ENCODE measurements at regions not wholly inside any gene's neighbourhood (a gene's known extent, or its start where the extent isn't known, plus 50 kb on each side); places are given as distances from the start of the nearest gene placed in this dataset.

GRCh38 chr6:40668203-40668602 lies 81.0 kb upstream of the LRFN2 start:
- H3K4me2 ChIP-seq (ENCODE audit: insufficient read depth in 1 of 2, low read depth in 2 of 2, low read length in 2 of 2) = no peak overlapping the region

More at GRCh38 chr6:40668203-40668602, 81.0 kb upstream of the LRFN2 start:
- H2BK12ac ChIP-seq (ENCODE audit: low read depth, low read length) = no peak overlapping the region
- H3K27ac ChIP-seq (ENCODE audit: low read depth, low read length) = no peak overlapping the region
- no peaks in the 10 kb centered on the region for H3K4me1 ChIP-seq (replicated peaks in 1 of 4; ENCODE audit: control insufficient read depth in 3 of 4, insufficient read depth in 4 of 4, low read length in 3 of 4)
- H3K4ac ChIP-seq (replicated peaks; ENCODE audit: insufficient read length, low read depth, low read length) = no peak overlapping the region
- H3K9me3 ChIP-seq (ENCODE audit: insufficient read depth in 2 of 2, low read depth in 1 of 2, low read length in 1 of 2) = peaks cover 15 to 24% of the 10 kb centered on the region in 2 experiments
- H3K4me3 ChIP-seq (ENCODE audit: extremely low read depth in 1 of 4, insufficient read depth in 2 of 4, low read depth in 3 of 4, low read length in 4 of 4) = no peak overlapping the region
- H2BK20ac ChIP-seq (ENCODE audit: low read length) = no peak overlapping the region
- FAIRE-seq (no peak), DNase-seq (ENCODE audit: low read depth in 1 of 2, low spot score in 2 of 2) (no peak)
- no peaks in the 10 kb centered on the region for H4K20me1 ChIP-seq (replicated peaks in 1 of 2; ENCODE audit: control insufficient read depth in 1 of 2, insufficient read depth in 2 of 2, low read length in 2 of 2)
- H3K27me3 ChIP-seq (replicated peaks in 1 of 4; ENCODE audit: control insufficient read depth in 3 of 4, extremely low read depth in 1 of 4, insufficient read depth in 3 of 4, low read length in 3 of 4) = 0 out of 7 replicates have a peak, but pooled peaks cover 0 to 2% (median 0%) of the 10 kb centered on the region in 4 experiments
- no peaks in the 10 kb centered on the region for H3K79me1 ChIP-seq (ENCODE audit: low read depth, low read length)
- no peak overlapping the region for H4K91ac ChIP-seq (replicated peaks; ENCODE audit: insufficient read length, low read length)
- 92% methylated on average over 2 of the region's 2 CpGs; no CpG with 5 or more reads in 1 of the 2 experiments for WGBS, 2 experiments (ENCODE audit: extremely low coverage in 1 of 2, insufficient coverage in 1 of 2, insufficient read length in 1 of 2, insufficient replicate concordance in 2 of 2, low coverage in 1 of 2, low lambda C conversion rate in 2 of 2, missing lambda C conversion rate in 1 of 2)
- no peak overlapping the region; the same call in 1 of the 2 replicates for H4K8ac ChIP-seq (ENCODE audit: extremely low read depth, insufficient read depth, low read length)
- no peak overlapping the region for H3K56ac ChIP-seq (replicated peaks; ENCODE audit: insufficient read length, low read depth, low read length)
- H2BK5ac ChIP-seq (ENCODE audit: low read depth, low read length) = no peak overlapping the region
- H2AFZ ChIP-seq (ENCODE audit: low read length) = no peak overlapping the region
- no peak overlapping the region for H2BK120ac ChIP-seq (replicated peaks; ENCODE audit: low read depth, low read length)
- H4K5ac ChIP-seq (ENCODE audit: insufficient read length, low read depth, low read length) = no peak overlapping the region
- CTCF ChIA-PET (ENCODE audit: partially characterized antibody) = interaction anchor here (0.8 to 1.4 kb wide), 3 partner anchors 86 to 130 kb away, joined by 3 to 4 read pairs (median 3); no protein-coding TSS in a partner anchor
- H2BK15ac ChIP-seq (ENCODE audit: low read length) = no peak overlapping the region
- no peaks in the 10 kb centered on the region for H3K79me2 ChIP-seq (ENCODE audit: control insufficient read depth in 1 of 2, insufficient read depth in 2 of 2, low read length in 2 of 2)
- POLR2A ChIA-PET (ENCODE audit: partially characterized antibody) = no interaction called here
- H2AK5ac ChIP-seq (ENCODE audit: low read depth, low read length) = no peak overlapping the region
- H3K18ac ChIP-seq (ENCODE audit: extremely low read depth, low read length) = no peak overlapping the region
- no peak overlapping the region for H3K9ac ChIP-seq (replicated peaks in 1 of 4; ENCODE audit: extremely low read depth in 1 of 4, low read depth in 3 of 4, low read length in 3 of 4)
- no peak overlapping the region for H3K14ac ChIP-seq (ENCODE audit: insufficient read length)
- TF ChIP-seq KDM1A (IDR thresholded peaks at IDR 0.05; ENCODE audit: borderline replicate concordance, low read length) (no peak), SRF (IDR thresholded peaks at IDR 0.05; ENCODE audit: low read depth, low read length) (no peak), TEAD4 (IDR thresholded peaks at IDR 0.05; ENCODE audit: low read depth, low read length) (no peak), JUN (IDR thresholded peaks at IDR 0.05; ENCODE audit: low read depth, low read length) (no peak), CEBPB (IDR thresholded peaks at IDR 0.05; ENCODE audit: low read depth, low read length) (no peak), TCF12 (IDR thresholded peaks at IDR 0.05; ENCODE audit: low read depth, low read length) (no peak), SIX5 (IDR thresholded peaks at IDR 0.05; ENCODE audit: low read depth, low read length) (no peak), ZNF274 (IDR thresholded peaks at IDR 0.05; ENCODE audit: borderline replicate concordance, extremely low read depth, low read length) (no peak)
- no peak overlapping the region for H3K23ac ChIP-seq (ENCODE audit: insufficient read length)
- H3K36me3 ChIP-seq (ENCODE audit: control insufficient read depth in 2 of 4, insufficient read depth in 4 of 4, low read length in 3 of 4) = no peaks in the 10 kb centered on the region; a peak in 1 of 8 replicates
- no peaks in the 10 kb centered on the region for H3K23me2 ChIP-seq (ENCODE audit: low read depth, low read length)
